SK-N-SH (cell line): ENCODE measurements at regions not wholly inside any gene's neighbourhood (a gene's known extent, or its start where the extent isn't known, plus 50 kb on each side); places are given as distances from the start of the nearest gene placed in this dataset.
"Not testable (repeated sequence)": the region's sequence is repeated elsewhere in the genome, so short reads cannot be mapped to it uniquely, and the experiment has no call there.

Experiments
- CTCF ChIA-PET: fragments of 300-600, 350-600 bp; formaldehyde crosslinking; extraction: SDS; loops from one replicate; lab custom pipeline; 2021; lab: Yijun Ruan, JAX
- POLR2A ChIA-PET: fragments of 350-600 bp; sonication (Branson Sonifier 250); formaldehyde crosslinking; extraction: SDS; loops from one replicate; lab custom pipeline; 2020; ENCODE audit warnings: antibody characterized with exemption, inconsistent platforms; lab: Yijun Ruan, JAX
- DNase-seq: peaks from one replicate; pipeline ENCODE4 v3.0.0; 2012
- H2AFZ ChIP-seq: fragments of 200-600 bp; sonication (generic); 2 replicates; pipeline ENCODE4 v1.8.1; 2016; ENCODE audit warnings: antibody characterized with exemption, mild to moderate bottlenecking, low read depth
- H3F3A ChIP-seq: fragments of 200-600 bp; sonication (generic); replicated peaks from 2 replicates; pipeline ENCODE3; 2016; ENCODE audit warnings: antibody characterized with exemption, mild to moderate bottlenecking; ENCODE audit not compliant: insufficient read depth
- H3K27ac ChIP-seq, 2 experiments: fragments of 200-500 bp in 1 of 2; fragments of 200-600 bp in 1 of 2; sonication (Bioruptor generic) in 1 of 2; sonication (generic), shearing (Covaris generic) in 1 of 2; 2 replicates each; pipeline versions ENCODE4 v1.5.1 to v1.6.1; 2014 to 2016; ENCODE audit warnings: low read depth in 2 of 2, inconsistent platforms in 1 of 2, low read length in 1 of 2, mild to moderate bottlenecking in 1 of 2, mixed read lengths in 1 of 2
- H3K27me3 ChIP-seq: fragments of 200-600 bp; sonication (generic), shearing (Covaris generic); 2 replicates; pipeline ENCODE4 v1.6.1; 2016; ENCODE audit warnings: mixed run types; ENCODE audit not compliant: insufficient read depth
- H3K36me3 ChIP-seq, 2 experiments: fragments of 200-500 bp in 1 of 2; fragments of 200-600 bp in 1 of 2; sonication (Bioruptor generic) in 1 of 2; sonication (generic) in 1 of 2; replicated peaks in 1 of 2; 2 replicates each; pipeline versions ENCODE3 to v1.5.1; 2014 to 2016; ENCODE audit warnings: low read length in 1 of 2, mild to moderate bottlenecking in 1 of 2; ENCODE audit not compliant: insufficient read depth in 2 of 2, control insufficient read depth in 1 of 2
- H3K4me1 ChIP-seq, 2 experiments: fragments of 200-500 bp in 1 of 2; fragments of 200-600 bp in 1 of 2; sonication (Bioruptor generic) in 1 of 2; sonication (generic), shearing (Covaris generic) in 1 of 2; 2 replicates each; pipeline versions ENCODE4 v1.5.1 to v1.6.1; 2014 to 2016; ENCODE audit warnings: low read depth in 1 of 2, low read length in 1 of 2, mixed run types in 1 of 2; ENCODE audit not compliant: insufficient read depth in 2 of 2, control insufficient read depth in 1 of 2
- H3K4me2 ChIP-seq: fragments of 200-600 bp; sonication (generic), shearing (Covaris generic); 2 replicates; pipeline ENCODE4 v1.6.1; 2017; ENCODE audit warnings: mixed run types
- H3K4me3 ChIP-seq, 2 experiments: fragments of 200-500 bp in 1 of 2; fragments of 200-600 bp in 1 of 2; sonication (Bioruptor generic) in 1 of 2; sonication (generic), shearing (Covaris generic) in 1 of 2; 2 replicates each; pipeline versions ENCODE4 v1.5.1 to v1.8.1; 2014 to 2016; ENCODE audit warnings: low read depth in 2 of 2, inconsistent platforms in 1 of 2, low read length in 1 of 2, mild to moderate bottlenecking in 1 of 2, mixed read lengths in 1 of 2, moderate library complexity in 1 of 2
- H3K79me2 ChIP-seq: fragments of 200-600 bp; sonication (generic); 2 replicates; pipeline ENCODE4 v1.8.1; 2017; ENCODE audit warnings: mild to moderate bottlenecking; ENCODE audit not compliant: insufficient read depth
- H3K9ac ChIP-seq: fragments of 200-600 bp; sonication (generic); 2 replicates; pipeline ENCODE4 v1.6.1; 2017; ENCODE audit warnings: mixed run types
- H3K9me2 ChIP-seq: fragments of 200-600 bp; sonication (generic); 2 replicates; pipeline ENCODE4 v1.6.1; 2017; ENCODE audit warnings: mixed run types
- H3K9me3 ChIP-seq: fragments of 200-600 bp; sonication (generic); 2 replicates; pipeline ENCODE4 v1.6.1; 2017; ENCODE audit warnings: mixed run types, mild to moderate bottlenecking, moderate library complexity
- H4K20me1 ChIP-seq: fragments of 200-600 bp; sonication (generic); 2 replicates; pipeline ENCODE4 v1.6.1; 2017; ENCODE audit warnings: mild to moderate bottlenecking, mixed run types; ENCODE audit not compliant: insufficient read depth
- EP300 ChIP-seq, 2 experiments: IDR thresholded peaks; 2 replicates each; pipeline versions ENCODE4 v1.4.0 to v1.6.1; 2012; ENCODE audit warnings: borderline replicate concordance in 1 of 2, low read depth in 1 of 2, low read length in 1 of 2
- FOXJ3 ChIP-seq: sonication (generic); formaldehyde crosslinking; IDR thresholded peaks from 2 replicates; pipeline ENCODE4 v1.5.1; 2020; ENCODE audit warnings: mild to moderate bottlenecking, missing genetic modification reagents
- GATA2 ChIP-seq: sonication (generic); formaldehyde crosslinking; IDR thresholded peaks from 2 replicates; pipeline ENCODE4 v1.5.0; 2020; ENCODE audit warnings: mild to moderate bottlenecking, missing genetic modification reagents
- MXI1 ChIP-seq: IDR thresholded peaks from 2 replicates; pipeline ENCODE4 v1.6.1; 2012; ENCODE audit warnings: mild to moderate bottlenecking, low read depth, low read length, improper control_type of control experiment
- NFIC ChIP-seq: IDR thresholded peaks from 2 replicates; pipeline ENCODE4 v1.4.0; 2012; ENCODE audit warnings: borderline replicate concordance
- RAD21 ChIP-seq: IDR thresholded peaks from 2 replicates; pipeline ENCODE4 v1.6.1; 2012; ENCODE audit warnings: mild to moderate bottlenecking, low read length
- RCOR1 ChIP-seq: fragments of 150-350 bp; IDR thresholded peaks from 2 replicates; pipeline ENCODE4 v1.6.1; 2017; ENCODE audit warnings: antibody characterized with exemption, low read length
- RXRA ChIP-seq: IDR thresholded peaks from 2 replicates; pipeline ENCODE4 v1.4.0; 2012; ENCODE audit warnings: low read depth, mild to moderate bottlenecking, borderline replicate concordance
- SIN3A ChIP-seq: IDR thresholded peaks from 2 replicates; pipeline ENCODE4 v1.6.1; 2012; ENCODE audit warnings: low read depth, mild to moderate bottlenecking, low read length, moderate library complexity, borderline replicate concordance
- TAF1 ChIP-seq: IDR thresholded peaks from 2 replicates; pipeline ENCODE4 v1.6.1; 2012; ENCODE audit warnings: low read depth, mild to moderate bottlenecking, low read length, moderate library complexity, borderline replicate concordance
- WGBS: methylation state at CpG from one replicate; pipeline ENCODE4 v1.1.6; 2017; ENCODE audit warnings: low lambda C conversion rate; 5-methylcytosine and 5-hydroxymethylcytosine counted together
- TF ChIP-seq, protein P1 (sequence below): IDR thresholded peaks from 2 replicates; pipeline ENCODE4 v1.6.1; 2012; ENCODE audit warnings: mild to moderate bottlenecking, low read depth, low read length, moderate library complexity
- TF ChIP-seq, protein P2 (sequence below): IDR thresholded peaks from 2 replicates; pipeline ENCODE4 v1.4.0; 2012; ENCODE audit warnings: low read depth
- TF ChIP-seq, protein P3 (sequence below): IDR thresholded peaks from 2 replicates; pipeline ENCODE4; 2012
- TF ChIP-seq, protein P4 (sequence below): IDR thresholded peaks from 2 replicates; pipeline ENCODE4 v1.4.0; 2012; ENCODE audit warnings: low read depth, borderline replicate concordance

DNA sequence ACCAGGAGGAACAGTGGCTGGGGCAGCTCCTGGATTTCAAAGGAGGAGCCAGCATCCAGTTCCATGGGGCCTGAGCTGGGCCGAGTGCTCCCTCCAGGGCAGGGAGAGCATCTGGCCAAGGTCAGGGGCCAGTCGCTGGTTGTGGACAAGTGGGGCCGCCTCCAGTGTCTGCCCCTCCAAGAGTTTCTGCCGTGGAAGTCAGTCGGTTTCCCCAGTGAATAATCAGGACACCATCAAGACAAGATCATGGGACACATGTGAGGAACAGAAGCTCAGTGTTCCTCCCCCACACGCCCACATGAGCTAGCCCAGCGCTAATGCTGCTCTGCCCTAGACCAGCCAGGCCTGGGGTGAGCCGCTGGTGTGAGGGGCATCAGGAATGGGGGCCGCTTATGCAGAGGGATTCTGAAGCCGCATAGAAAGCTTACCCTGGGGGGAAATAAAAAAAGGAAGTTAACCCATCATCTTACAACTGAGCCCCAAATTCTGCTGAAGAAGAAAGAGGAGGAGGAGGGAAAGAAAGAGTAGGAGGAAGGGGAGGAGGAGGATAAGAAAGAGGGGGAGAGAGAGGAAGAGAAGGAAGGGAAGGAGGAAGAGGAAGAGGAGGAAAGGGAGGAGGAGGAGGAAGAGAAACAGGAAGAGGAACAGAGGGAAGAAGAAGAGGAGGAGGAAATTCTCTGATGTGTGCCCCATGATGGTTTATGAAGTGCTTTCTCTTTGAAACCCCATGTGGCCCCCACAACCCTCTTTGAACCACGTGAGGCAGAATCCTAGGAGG lies 198.4 kb downstream of the MATN1 start:
- Histone ChIP-seq H3K36me3 (no peaks in the 10 kb centered on the region), H3K4me2 (no peak overlapping the region), H4K20me1 (no peaks in the 10 kb centered on the region), H3K27me3 (no peaks in the 10 kb centered on the region), H3K4me1 (no peaks in the 10 kb centered on the region; a peak in 2 of 4 replicates), H3K9me3 (no peaks in the 10 kb centered on the region), H2AFZ (no peak overlapping the region), H3K4me3 (no peak overlapping the region), H3F3A (no peaks in the 10 kb centered on the region), H3K9ac (no peak overlapping the region), H3K9me2 (no peaks in the 10 kb centered on the region), H3K27ac (no peak overlapping the region), H3K79me2 (no peaks in the 10 kb centered on the region)
- DNase-seq: no peak
- 46% methylated on average over 7 of the region's 11 CpGs for WGBS
- ChIA-PET POLR2A (no interaction called here), CTCF (interaction anchor here (1.2 to 1.5 kb wide), 2 partner anchors 13 to 145 kb away, joined by 3 to 5 read pairs; no protein-coding TSS in a partner anchor)
- TF ChIP-seq, protein P1, sequence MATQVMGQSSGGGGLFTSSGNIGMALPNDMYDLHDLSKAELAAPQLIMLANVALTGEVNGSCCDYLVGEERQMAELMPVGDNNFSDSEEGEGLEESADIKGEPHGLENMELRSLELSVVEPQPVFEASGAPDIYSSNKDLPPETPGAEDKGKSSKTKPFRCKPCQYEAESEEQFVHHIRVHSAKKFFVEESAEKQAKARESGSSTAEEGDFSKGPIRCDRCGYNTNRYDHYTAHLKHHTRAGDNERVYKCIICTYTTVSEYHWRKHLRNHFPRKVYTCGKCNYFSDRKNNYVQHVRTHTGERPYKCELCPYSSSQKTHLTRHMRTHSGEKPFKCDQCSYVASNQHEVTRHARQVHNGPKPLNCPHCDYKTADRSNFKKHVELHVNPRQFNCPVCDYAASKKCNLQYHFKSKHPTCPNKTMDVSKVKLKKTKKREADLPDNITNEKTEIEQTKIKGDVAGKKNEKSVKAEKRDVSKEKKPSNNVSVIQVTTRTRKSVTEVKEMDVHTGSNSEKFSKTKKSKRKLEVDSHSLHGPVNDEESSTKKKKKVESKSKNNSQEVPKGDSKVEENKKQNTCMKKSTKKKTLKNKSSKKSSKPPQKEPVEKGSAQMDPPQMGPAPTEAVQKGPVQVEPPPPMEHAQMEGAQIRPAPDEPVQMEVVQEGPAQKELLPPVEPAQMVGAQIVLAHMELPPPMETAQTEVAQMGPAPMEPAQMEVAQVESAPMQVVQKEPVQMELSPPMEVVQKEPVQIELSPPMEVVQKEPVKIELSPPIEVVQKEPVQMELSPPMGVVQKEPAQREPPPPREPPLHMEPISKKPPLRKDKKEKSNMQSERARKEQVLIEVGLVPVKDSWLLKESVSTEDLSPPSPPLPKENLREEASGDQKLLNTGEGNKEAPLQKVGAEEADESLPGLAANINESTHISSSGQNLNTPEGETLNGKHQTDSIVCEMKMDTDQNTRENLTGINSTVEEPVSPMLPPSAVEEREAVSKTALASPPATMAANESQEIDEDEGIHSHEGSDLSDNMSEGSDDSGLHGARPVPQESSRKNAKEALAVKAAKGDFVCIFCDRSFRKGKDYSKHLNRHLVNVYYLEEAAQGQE: no peak
- TF ChIP-seq, protein P2, sequence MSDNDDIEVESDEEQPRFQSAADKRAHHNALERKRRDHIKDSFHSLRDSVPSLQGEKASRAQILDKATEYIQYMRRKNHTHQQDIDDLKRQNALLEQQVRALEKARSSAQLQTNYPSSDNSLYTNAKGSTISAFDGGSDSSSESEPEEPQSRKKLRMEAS: no peak
- TF ChIP-seq RCOR1: no peak
- TF ChIP-seq EP300 (IDR thresholded peaks at IDR 0.05; ENCODE audit: borderline replicate concordance in 1 of 2, low read depth in 1 of 2, low read length in 1 of 2): no peak
- no peak for TF ChIP-seq SIN3A
- TF ChIP-seq GATA2 (CRISPR knock-in tag): no peak
- no peak for TF ChIP-seq NFIC
- no peak for TF ChIP-seq MXI1
- TF ChIP-seq RXRA: no peak
- no peak for TF ChIP-seq RAD21
- TF ChIP-seq TAF1: no peak
- TF ChIP-seq, protein P3, sequence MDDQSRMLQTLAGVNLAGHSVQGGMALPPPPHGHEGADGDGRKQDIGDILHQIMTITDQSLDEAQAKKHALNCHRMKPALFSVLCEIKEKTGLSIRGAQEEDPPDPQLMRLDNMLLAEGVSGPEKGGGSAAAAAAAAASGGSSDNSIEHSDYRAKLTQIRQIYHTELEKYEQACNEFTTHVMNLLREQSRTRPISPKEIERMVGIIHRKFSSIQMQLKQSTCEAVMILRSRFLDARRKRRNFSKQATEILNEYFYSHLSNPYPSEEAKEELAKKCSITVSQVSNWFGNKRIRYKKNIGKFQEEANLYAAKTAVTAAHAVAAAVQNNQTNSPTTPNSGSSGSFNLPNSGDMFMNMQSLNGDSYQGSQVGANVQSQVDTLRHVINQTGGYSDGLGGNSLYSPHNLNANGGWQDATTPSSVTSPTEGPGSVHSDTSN: no peak
- TF ChIP-seq, protein P4, sequence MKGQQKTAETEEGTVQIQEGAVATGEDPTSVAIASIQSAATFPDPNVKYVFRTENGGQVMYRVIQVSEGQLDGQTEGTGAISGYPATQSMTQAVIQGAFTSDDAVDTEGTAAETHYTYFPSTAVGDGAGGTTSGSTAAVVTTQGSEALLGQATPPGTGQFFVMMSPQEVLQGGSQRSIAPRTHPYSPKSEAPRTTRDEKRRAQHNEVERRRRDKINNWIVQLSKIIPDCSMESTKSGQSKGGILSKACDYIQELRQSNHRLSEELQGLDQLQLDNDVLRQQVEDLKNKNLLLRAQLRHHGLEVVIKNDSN: no peak
- TF ChIP-seq FOXJ3 (CRISPR knock-in tag): no peak

- 65% methylated on average over 8 of the region's 8 CpGs for WGBS
- H3K4me3 ChIP-seq, DNase-seq, CTCF ChIA-PET, H4K20me1 ChIP-seq, POLR2A ChIA-PET, H3K27me3 ChIP-seq, H3K27ac ChIP-seq, H3K4me1 ChIP-seq, H3K79me2 ChIP-seq, H3K36me3 ChIP-seq, H3K9ac ChIP-seq, H3F3A ChIP-seq, H2AFZ ChIP-seq, H3K4me2 ChIP-seq, H3K9me3 ChIP-seq, H3K9me2 ChIP-seq: not testable (repeated sequence)
Observed at GRCh38 chr1:30524025-30524555, 199.3 kb downstream of the MATN1 start.
